ENCODE measurements at regions not wholly inside any gene's neighbourhood (a gene's known extent, or its start where the extent isn't known, plus 50 kb on each side); places are given as distances from the start of the nearest gene placed in this dataset.

GRCh38 chr2:175304541-175304940 lies 123.0 kb upstream of the ATP5MC3 start:
- no peak for DNase-seq
- no peak for ATAC-seq
- CTCF ChIA-PET, result interaction anchor here (0.7 kb wide), 1 partner anchor 24 kb away, joined by 3 read pairs; no protein-coding TSS in a partner anchor
- Mint-ChIP-seq H3K9me3 (no peaks in the 10 kb centered on the region), H3K36me3 (ENCODE audit: low read depth) (no peaks in the 10 kb centered on the region), H3K27ac (no peak overlapping the region), H3K27me3 (peaks cover 15% of the 10 kb centered on the region), H3K4me3 (no peak overlapping the region), H3K4me1 (ENCODE audit: low read depth) (no peaks in the 10 kb centered on the region)
- intact Hi-C loops (cut with micrococcal nuclease), result no loop called here
- POLR2A ChIA-PET, result no interaction called here
- no peak for TF ChIP-seq CTCF (IDR thresholded peaks at IDR 0.05)

GRCh38 chr2:175293776-175294175 lies 112.3 kb upstream of the ATP5MC3 start:
- Mint-ChIP-seq H3K36me3 (ENCODE audit: low read depth) (no peaks in the 10 kb centered on the region), H3K27ac (no peak overlapping the region), H3K4me1 (ENCODE audit: low read depth) (no peaks in the 10 kb centered on the region), H3K27me3 (peaks cover 34% of the 10 kb centered on the region), H3K9me3 (no peaks in the 10 kb centered on the region), H3K4me3 (no peak overlapping the region)
- ChIA-PET POLR2A (interaction anchor here (0.6 kb wide), 1 partner anchor 45 kb away, joined by 4 read pairs; no protein-coding TSS in a partner anchor), CTCF (interaction anchor here (0.6 kb wide), 1 partner anchor 43 kb away, joined by 4 read pairs; no protein-coding TSS in a partner anchor)
- intact Hi-C loops (cut with micrococcal nuclease), result no loop called here
- ATAC-seq, result no peak
- no peak for TF ChIP-seq CTCF (IDR thresholded peaks at IDR 0.05)
- no peak for DNase-seq

GRCh38 chr2:175293195-175293594 lies 111.7 kb upstream of the ATP5MC3 start:
- ChIA-PET POLR2A (no interaction called here), CTCF (no interaction called here)
- H3K27me3 Mint-ChIP-seq, result peaks cover 36% of the 10 kb centered on the region
- no peak for TF ChIP-seq CTCF (IDR thresholded peaks at IDR 0.05)
- ATAC-seq, result no peak
- no peak for DNase-seq
- no peaks in the 10 kb centered on the region for H3K9me3 Mint-ChIP-seq
- H3K4me1 Mint-ChIP-seq (ENCODE audit: low read depth), result no peaks in the 10 kb centered on the region
- H3K27ac Mint-ChIP-seq, result no peak overlapping the region
- H3K36me3 Mint-ChIP-seq (ENCODE audit: low read depth), result no peaks in the 10 kb centered on the region
- intact Hi-C loops (cut with micrococcal nuclease), result no loop called here
- no peak overlapping the region for H3K4me3 Mint-ChIP-seq

GRCh38 chr2:175282886-175283285 lies 101.4 kb upstream of the ATP5MC3 start:
- no peak for ATAC-seq
- H3K9me3 Mint-ChIP-seq, result no peaks in the 10 kb centered on the region
- no peak for DNase-seq
- TF ChIP-seq CTCF (IDR thresholded peaks at IDR 0.05), result no peak
- CTCF ChIA-PET, result interaction anchor here (0.8 to 5.3 kb wide), 16 partner anchors 10 to 586 kb away, joined by 3 to 55 read pairs (median 6); no protein-coding TSS in a partner anchor
- H3K4me3 Mint-ChIP-seq, result no peak overlapping the region
- no peak overlapping the region for H3K27ac Mint-ChIP-seq
- no peaks in the 10 kb centered on the region for H3K36me3 Mint-ChIP-seq (ENCODE audit: low read depth)
- POLR2A ChIA-PET, result no interaction called here
- peaks cover 3% of the 10 kb centered on the region for H3K4me1 Mint-ChIP-seq (ENCODE audit: low read depth)
- peaks cover 3% of the 10 kb centered on the region for H3K27me3 Mint-ChIP-seq
- intact Hi-C loops (cut with micrococcal nuclease), result loop anchor here (2.0 to 10.0 kb wide), 2 partner anchors 78 to 248 kb away; no protein-coding TSS in a partner anchor

GRCh38 chr2:175282300-175282699 lies 100.8 kb upstream of the ATP5MC3 start:
- H3K27me3 Mint-ChIP-seq, result peaks cover 3% of the 10 kb centered on the region
- H3K27ac Mint-ChIP-seq, result no peak overlapping the region
- TF ChIP-seq CTCF (IDR thresholded peaks at IDR 0.05), result peak; percentile 61
- DNase-seq (no peak), ATAC-seq (peak; percentile 99)
- ChIA-PET CTCF (interaction anchor here (0.8 to 5.3 kb wide), 18 partner anchors 10 to 246 kb away, joined by 3 to 55 read pairs (median 6); no protein-coding TSS in a partner anchor), POLR2A (interaction anchor here (0.8 to 1.2 kb wide), 2 partner anchors 9 to 101 kb away, joined by 3 read pairs; no protein-coding TSS in a partner anchor)
- no peak overlapping the region for H3K4me3 Mint-ChIP-seq
- no peaks in the 10 kb centered on the region for H3K9me3 Mint-ChIP-seq
- intact Hi-C loops (cut with micrococcal nuclease), result loop anchor here (2.0 to 10.0 kb wide), 2 partner anchors 77 to 247 kb away; no protein-coding TSS in a partner anchor
- H3K36me3 Mint-ChIP-seq (ENCODE audit: low read depth), result no peaks in the 10 kb centered on the region
- peaks cover 3% of the 10 kb centered on the region for H3K4me1 Mint-ChIP-seq (ENCODE audit: low read depth)

Data from activated CD8-positive, alpha-beta T cell treated with anti-CD3 and anti-CD28 coated beads for 36 hours (primary cell).